Embryonic facial prominence (tissue), 1 donor: ENCODE measurements at regions not wholly inside any gene's neighbourhood (a gene's known extent, or its start where the extent isn't known, plus 50 kb on each side); places are given as distances from the start of the nearest gene placed in this dataset.
"Not testable (repeated sequence)": the region's sequence is repeated elsewhere in the genome, so short reads cannot be mapped to it uniquely, and the experiment has no call there.

Experiments used
- DNase-seq: peaks from one replicate; pipeline ENCODE4 v3.0.0-alpha.2; 2016; ENCODE audit errors: extremely low spot score

DNA sequence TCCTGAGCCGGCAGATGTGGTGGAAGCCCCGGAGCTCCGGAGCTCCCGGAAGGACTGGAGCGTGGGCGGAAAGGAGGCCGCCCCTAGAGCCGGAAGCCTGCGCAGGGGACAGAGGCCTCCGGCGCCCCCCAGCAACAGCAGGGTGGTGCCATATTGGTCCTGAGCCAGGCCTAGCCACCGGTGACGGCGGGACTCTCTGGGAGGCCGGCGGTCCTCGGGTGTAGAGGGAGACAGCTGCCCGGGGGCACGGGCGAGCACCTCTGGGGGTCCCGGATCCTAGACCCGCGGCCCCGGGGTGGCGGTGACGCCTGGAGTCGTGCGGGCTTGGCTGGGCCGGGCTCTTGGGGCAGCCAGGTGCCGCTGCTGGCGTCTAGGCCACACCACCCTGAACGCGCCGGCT is 1472.2 kb downstream of the FOXD4L5 start:
- DNase-seq, result not testable (repeated sequence)

DNA sequence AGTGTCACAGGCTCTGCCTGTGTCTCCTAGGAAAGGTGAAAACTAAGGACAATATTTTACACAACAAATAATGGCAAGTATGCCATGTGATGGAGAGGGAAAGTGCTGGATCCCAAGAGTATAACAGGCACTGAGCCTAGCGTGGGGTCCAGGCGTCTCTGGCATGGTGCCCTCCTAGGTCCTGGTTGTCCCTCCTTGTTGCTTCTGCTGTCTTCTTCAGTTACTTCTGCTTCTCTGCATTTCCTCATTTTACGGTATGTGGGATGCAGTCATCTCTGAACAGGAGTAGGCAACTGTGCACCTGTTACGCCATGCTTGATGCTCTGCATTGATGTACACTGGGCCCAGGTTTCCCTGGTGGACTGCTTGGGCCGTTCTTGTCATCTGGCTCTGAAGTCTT is 1480.8 kb downstream of the FOXD4L5 start:
- not testable (repeated sequence) for DNase-seq

DNA sequence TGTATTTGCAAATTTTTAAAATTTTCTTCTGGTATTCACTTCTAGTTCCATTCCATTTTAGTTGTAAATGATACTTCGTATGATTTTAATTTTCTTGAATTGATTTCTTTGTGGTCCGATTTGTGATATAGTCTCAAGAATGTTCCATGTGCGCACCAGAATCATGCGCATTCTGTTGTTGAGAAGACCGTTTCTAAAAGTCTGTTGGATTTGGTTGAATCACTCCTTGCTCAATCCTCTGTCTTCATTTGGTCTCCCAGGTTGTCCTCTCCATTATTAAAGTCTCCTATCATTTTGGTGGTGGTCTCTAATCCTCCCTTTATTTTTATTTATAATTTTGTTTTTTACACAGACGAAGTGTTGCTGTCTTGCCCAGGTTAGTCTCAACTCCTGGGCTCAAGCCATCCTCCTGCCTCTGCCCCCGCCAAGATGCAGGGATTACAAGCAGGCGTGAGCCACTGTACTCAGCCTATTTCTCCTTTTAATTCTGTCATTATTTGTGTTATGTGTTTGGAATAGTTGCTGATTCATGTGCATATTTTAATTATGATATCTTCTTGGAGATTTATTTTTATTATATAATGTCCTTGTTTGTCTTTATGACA is 1490.8 kb downstream of the FOXD4L5 start:
- not testable (repeated sequence) for DNase-seq

DNA sequence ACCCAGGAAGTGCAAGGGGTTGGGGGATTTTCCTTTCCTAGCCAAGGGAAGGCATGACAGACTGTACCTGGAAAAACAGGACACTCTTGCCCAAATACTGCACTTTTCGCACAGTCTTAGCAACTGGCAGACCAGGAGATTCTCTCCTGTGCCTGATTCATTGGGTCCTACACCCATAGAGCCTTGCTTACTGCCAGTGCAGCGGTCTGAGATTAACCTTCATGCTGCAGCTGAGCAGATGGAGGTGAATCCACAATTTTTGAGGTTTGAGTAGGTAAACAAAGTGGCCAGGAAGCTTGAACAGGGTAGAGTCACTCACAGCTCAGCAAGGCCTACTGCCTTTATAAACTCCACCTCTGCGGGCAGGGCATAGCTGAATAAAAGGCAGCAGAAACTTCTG is 1497.6 kb downstream of the FOXD4L5 start:
- not testable (repeated sequence) for DNase-seq

DNA sequence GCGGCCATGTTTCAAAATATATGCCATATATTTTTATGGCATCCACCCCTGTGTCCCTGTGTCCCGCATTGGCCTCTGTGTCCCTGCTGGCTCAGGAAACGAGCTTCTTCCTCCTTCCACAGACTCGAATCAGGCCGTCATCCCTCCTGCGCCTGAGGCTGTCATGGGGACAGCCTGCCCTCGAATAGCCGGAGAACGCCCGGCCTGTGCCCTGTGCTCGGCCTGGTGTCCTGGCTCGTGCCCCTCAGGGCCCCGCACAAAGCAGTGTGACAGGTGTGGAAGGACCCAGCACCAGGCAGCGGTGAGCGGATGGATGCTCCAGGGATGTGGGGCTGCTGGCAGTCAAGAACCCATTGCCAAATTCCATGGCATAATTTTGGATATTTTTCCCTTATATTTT is 1500.0 kb downstream of the FOXD4L5 start:
- DNase-seq, result not testable (repeated sequence)

DNA sequence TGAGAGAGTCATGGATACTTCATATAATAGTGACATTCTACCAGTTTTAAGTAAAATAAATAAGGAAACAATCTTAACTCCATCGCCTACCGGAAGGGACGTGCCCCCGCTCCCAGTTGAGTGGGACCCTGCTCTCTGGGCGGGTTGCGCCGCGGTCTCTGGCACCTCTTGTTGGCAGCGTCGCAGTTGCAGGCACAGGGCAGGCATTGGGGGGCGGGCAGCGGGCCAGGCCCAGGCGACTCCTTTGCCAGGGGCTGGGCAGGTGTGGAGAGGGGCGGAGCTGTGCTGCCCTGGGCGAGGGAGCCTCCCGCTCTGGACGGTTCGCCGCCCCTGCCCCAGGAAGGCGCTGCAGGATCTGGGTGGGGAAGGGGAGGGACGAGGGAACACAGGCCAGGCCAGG is 1500.6 kb downstream of the FOXD4L5 start:
- not testable (repeated sequence) for DNase-seq

DNA sequence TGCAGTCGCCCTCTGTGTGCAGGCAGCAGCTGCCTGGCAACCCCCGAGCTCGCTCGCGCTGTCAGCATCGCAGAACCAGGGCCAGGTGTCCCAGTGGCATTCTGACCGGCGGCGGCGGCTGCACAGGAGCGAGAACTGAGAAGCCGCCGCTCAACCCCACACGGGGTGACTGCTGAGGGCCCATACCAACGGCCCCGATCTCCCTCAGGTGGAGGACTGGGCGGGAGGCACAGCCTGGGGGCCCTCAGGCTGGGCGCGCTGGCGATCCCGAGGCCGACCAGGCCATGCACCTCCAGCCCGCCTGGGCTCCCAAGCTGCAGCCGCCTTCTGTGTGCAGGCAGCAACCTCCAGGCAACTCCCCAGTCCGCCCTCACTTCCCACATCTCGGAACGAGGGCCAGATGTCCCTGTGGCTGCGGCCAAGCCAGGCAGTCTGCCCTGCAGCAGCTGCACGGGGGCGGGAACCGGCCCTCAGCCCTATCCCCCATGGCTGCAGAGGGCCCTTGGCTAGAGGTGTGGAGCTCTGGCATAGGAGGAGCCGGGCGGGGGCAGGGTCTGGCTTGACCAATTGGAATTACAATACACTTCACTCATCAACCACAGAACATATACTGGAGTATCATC is 1503.1 kb downstream of the FOXD4L5 start:
- DNase-seq, result not testable (repeated sequence)

DNA sequence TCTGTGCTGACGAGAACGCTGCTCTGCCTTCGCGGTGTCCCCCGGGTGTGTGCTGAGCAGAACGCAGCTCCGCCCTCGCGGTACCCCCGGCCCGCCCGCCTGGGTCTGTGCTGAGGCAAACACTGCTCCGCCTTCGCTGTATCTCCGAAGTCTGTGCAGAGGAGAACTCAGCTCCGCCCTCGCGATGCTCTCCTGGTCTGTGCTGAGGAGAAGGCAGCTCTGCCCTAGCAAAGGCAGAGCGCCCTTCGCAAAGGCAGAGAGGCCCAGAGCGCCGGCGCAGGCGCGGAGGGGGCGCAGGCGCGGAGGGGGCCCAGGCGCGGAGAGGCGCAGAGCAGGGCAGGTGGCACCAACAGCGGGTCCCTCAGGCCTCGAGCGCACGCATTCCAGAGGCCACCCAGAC is 1503.6 kb downstream of the FOXD4L5 start:
- not testable (repeated sequence) for DNase-seq

DNA sequence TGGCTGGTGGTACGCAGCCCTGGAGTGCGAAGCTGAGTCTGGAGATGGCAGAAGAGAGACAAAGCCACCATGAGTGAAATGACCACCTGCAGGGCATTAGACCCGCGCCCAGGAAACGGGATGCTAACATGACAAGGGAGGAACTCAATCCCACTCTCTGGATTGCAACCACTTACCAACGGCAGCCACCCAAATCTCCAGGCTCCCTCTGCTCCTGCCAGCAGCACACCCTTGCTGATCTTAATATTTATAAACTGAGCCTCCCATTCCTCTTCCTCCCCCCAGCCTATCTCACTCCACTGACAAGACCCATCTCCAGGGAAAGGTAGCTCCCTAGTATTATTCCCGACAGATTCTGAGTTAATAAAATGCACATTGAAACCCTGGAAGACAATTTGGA is 1508.8 kb downstream of the FOXD4L5 start:
- not testable (repeated sequence) for DNase-seq

DNA sequence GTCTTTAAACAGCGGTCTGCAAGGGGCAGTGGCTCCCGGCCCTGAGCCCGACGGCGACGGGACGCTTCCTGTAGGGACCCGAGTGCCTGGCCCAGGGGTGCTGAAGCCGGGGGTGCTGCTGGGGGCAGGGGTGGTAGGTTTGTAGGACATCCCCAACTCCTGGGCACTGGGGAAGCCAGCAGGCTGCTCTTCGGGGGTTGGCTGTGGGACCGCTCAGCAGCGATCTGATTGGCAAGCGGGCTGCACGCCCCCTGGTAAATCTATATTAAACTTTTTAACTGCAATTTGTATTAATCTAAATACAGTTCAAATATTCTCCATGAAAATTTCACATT is 1510.0 kb downstream of the FOXD4L5 start:
- DNase-seq, result not testable (repeated sequence)

DNA sequence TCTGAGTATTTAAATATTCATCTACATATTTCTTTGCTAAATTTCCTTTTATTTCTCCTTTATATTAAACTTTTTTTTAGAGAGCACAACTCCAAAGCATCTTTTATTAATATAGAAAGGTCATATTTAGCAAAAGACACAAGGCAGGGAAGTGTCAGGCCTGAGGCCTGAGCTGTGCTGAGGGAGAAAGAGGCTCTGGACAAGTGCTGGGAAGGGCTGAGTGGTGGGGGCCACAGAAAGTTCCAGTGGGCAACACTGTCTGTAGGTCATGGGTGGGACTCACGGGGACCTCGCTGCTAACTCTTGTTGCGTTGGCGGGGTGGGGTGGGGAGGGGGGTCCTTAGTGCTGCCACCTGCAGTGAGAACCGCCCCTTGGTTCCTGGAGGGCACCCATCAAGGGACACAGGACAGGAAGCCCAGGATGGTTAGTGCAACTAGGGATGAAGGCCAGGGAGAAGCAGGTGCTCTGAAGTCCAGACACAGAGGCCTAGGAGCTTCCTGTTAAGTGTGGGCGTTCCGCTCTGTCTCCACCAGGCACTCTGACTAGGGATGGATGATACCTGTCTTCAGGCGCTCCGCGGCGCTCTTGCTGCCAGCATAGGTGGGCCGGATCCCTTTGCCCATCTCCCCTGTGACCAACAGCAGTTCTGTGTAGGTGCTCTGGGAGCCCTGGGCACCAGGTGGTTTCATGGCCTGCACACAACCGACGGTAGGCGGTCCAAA is 1510.5 kb downstream of the FOXD4L5 start:
- DNase-seq, result not testable (repeated sequence)

DNA sequence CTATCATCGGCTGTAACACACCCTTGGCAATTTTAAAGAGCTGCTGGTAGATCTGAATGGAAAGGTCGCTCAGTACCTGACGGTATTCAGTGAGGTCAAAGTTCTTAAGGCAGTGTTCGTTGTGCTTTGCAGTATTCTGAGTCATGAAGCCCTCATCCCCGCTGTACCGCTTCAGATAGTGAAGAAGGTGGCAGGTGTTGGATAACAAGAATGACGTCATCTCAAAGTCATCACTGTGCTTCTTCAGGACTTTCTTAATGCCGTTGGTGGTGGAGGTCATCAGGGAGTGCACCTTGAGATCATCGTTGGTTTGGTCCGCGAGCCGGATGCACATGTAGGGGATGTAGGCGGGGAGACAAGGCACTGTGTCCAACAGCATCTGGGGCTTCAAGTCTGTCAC is 1522.8 kb downstream of the FOXD4L5 start:
- not testable (repeated sequence) for DNase-seq

DNA sequence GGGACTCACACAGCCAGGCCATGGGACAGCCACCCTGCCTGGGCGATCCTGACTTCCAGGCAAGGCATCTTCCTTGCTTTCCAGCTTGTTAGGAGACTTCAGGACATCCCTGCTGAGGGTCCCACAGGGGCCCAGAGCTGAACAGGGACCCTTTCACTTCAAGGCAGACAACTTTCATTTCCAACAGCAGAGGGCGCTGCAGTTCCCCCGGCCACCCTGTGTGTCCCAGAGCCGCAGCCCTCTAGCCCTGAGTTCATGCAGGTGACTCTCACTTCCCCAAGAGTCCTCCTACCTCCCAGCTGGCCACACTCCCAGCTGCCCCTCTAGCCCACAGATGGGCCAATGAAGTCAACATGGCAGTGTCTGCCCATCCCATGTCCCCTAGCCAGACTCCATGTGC is 1556.0 kb downstream of the FOXD4L5 start:
- not testable (repeated sequence) for DNase-seq

DNA sequence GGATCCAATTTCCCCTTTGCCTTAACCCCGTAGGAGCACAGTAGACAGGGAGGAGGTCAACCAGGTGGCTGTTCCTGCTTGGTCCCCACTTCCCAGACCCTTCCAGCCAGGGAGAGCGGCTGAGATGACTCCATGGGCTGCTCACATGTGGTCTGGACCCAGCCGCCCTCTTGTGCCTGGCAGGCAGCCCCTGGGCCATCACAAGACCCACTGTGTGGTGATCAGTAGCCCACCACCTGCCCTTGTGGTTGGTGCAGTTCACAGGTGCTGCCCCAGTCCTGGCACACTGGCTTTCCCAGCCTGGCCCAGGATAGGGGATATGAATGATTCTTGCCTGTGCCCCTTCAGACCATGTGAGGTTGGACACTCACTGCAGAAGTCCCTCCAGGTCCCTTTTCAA is 1556.7 kb downstream of the FOXD4L5 start:
- no peak for DNase-seq

DNA sequence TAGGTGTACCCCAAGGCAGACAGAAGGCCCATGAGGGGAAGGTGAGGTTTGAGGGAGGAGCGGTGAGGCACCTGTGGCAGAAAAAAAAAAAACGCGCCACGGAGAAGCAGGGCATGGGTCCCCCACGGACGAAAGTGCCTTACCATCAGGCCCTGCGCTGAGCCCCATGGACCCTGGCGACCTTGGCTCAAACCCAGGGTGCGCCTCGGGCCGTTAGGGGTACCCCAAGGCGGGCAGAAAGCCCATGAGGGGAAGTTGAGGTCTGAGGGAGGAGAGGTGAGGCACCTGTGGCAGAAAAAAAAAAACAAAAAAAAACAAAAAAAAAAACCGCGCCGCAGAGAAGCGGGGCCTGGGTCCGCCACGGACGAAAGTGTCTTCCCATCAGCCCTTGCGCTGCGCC is 1576.7 kb downstream of the FOXD4L5 start:
- not testable (repeated sequence) for DNase-seq

DNA sequence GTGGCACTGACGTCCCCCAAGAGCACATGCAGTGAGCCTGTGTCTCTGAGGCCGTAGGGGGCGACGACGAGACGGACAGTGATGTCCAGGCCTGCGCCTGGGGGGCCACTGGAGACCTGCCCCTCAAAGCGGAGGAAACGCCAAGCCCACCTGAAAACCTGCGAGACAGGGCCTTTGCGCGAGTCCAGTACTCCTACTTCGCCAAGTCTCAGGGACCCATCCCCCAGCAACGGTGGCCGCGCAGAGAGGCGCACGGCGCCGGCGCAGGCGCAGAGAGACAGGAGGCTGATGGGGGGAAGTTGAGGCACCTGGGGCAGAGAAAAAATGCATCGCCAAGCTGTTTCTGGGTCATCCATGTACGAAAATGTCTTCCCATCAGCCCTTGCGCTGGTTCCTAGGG is 1580.6 kb downstream of the FOXD4L5 start:
- not testable (repeated sequence) for DNase-seq

DNA sequence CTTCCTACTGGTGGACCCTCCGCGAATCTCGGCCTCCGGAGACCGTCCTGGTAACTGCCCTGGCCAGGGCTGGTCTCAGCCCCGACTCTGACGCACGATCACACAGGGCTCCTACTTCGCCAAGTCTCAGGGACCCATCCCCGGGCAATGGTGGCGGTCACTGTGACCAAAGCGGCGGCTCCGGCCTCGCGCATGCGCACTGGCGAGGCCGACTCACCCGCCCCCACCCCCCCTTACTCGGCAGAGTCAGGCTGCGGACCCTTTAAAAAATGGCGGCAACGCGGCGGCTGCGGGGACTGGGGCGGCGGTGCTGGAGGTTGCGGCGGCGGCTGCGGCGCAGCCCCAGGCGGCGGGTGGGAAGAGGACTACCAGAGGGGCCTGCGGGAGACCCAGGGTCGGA is 1581.3 kb downstream of the FOXD4L5 start:
- not testable (repeated sequence) for DNase-seq

DNA sequence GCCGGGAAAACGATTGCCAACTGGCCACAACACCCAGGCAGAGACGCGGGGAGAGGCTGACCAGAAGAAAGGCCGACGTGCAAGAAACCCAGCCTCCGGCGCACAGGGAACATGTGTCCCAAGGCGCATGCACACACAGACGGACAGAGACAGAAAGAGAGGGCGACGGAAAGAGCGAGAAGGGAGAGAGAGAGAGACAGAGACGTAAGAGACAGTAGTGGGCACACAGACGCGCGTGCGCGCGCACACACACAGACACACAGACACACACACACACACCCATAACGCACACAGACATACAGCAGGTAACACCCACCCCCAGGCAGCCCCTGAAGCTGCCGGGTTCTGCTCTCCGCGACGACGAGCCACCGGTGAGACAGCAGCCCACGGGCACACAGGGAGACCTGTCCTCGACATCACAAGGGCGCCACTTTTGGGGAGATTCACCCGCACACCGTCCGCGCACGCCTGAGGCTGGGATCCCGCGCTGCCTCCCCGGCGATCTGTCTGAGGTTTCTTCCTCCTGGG is 1581.8 kb downstream of the FOXD4L5 start:
- not testable (repeated sequence) for DNase-seq
